GM23338 (cell line): ENCODE measurements at regions not wholly inside any gene's neighbourhood (a gene's known extent, or its start where the extent isn't known, plus 50 kb on each side); places are given as distances from the start of the nearest gene placed in this dataset.
A peak's percentile ranks its signal among the peaks of the same experiment; 100 is the strongest.

Experiments used
- ATAC-seq: fragments of 200-7000 bp; cut with Tn5 transposase; 3 replicates; pipeline ENCODE4 v1.9.1; 2020
- DNase-seq: peaks from one replicate; pipeline ENCODE4 v3.0.0-alpha.2; 2015; ENCODE audit warnings: low spot score
- H2AFZ ChIP-seq: fragments of 200-600 bp; sonication (generic); 2 replicates; pipeline ENCODE4 v1.8.0; 2016; ENCODE audit warnings: antibody characterized with exemption, mild to moderate bottlenecking, moderate library complexity
- H3F3A ChIP-seq: fragments of 200-600 bp; sonication (generic); replicated peaks from 2 replicates; pipeline ENCODE4 v1.8.0; 2017; ENCODE audit warnings: antibody characterized with exemption, mixed run types, low read depth
- H3K27ac ChIP-seq: fragments of 200-600 bp; sonication (generic); 2 replicates; pipeline ENCODE4 v1.6.1; 2016; ENCODE audit warnings: low read depth
- H3K27me3 ChIP-seq: fragments of 200-600 bp; sonication (generic); 2 replicates; pipeline ENCODE4 v1.8.0; 2016; ENCODE audit warnings: mild to moderate bottlenecking, mixed run types, moderate library complexity; ENCODE audit not compliant: insufficient read depth
- H3K36me3 ChIP-seq: fragments of 200-600 bp; sonication (generic); 2 replicates; pipeline ENCODE4 v1.8.0; 2016; ENCODE audit warnings: mild to moderate bottlenecking; ENCODE audit not compliant: insufficient read depth
- H3K4me1 ChIP-seq: fragments of 200-600 bp; sonication (generic); 2 replicates; pipeline ENCODE4 v1.8.0; 2016; ENCODE audit warnings: mild to moderate bottlenecking, moderate library complexity; ENCODE audit not compliant: insufficient read depth
- H3K4me2 ChIP-seq: fragments of 200-600 bp; sonication (generic); 2 replicates; pipeline ENCODE4 v1.7.1; 2017; ENCODE audit warnings: mixed run types
- H3K4me3 ChIP-seq: fragments of 200-600 bp; sonication (generic); 2 replicates; pipeline ENCODE4 v1.6.1; 2016; ENCODE audit warnings: mixed run types
- H3K79me2 ChIP-seq: fragments of 200-600 bp; sonication (generic); replicated peaks from 2 replicates; pipeline ENCODE4 v1.8.0; 2017; ENCODE audit warnings: mild to moderate bottlenecking; ENCODE audit not compliant: insufficient read depth
- H3K9me2 ChIP-seq: fragments of 200-600 bp; sonication (generic); 2 replicates; pipeline ENCODE4 v1.8.0; 2017; ENCODE audit not compliant: insufficient read depth
- H4K20me1 ChIP-seq: fragments of 200-600 bp; sonication (generic); replicated peaks from 2 replicates; pipeline ENCODE4 v1.8.0; 2017; ENCODE audit warnings: mild to moderate bottlenecking; ENCODE audit not compliant: insufficient read depth
- H3K27ac Mint-ChIP-seq: 2 replicates; pipeline ENCODE4 v1.8.0; 2020; ENCODE audit warnings: inconsistent platforms, mild to moderate bottlenecking, moderate library complexity, mixed read lengths
- H3K27me3 Mint-ChIP-seq: 3 replicates; pipeline ENCODE4 v1.8.0; 2022; ENCODE audit warnings: low read depth, mild to moderate bottlenecking, moderate library complexity, mixed read lengths, inconsistent platforms; ENCODE audit not compliant: insufficient read depth, poor library complexity
- H3K36me3 Mint-ChIP-seq: 3 replicates; pipeline ENCODE4 v1.8.0; 2021; ENCODE audit warnings: low read depth, mild to moderate bottlenecking, inconsistent platforms, moderate library complexity, mixed read lengths
- H3K4me1 Mint-ChIP-seq: 3 replicates; pipeline ENCODE4 v1.8.0; 2020; ENCODE audit warnings: mild to moderate bottlenecking, inconsistent platforms, mixed read lengths
- H3K4me3 Mint-ChIP-seq: 3 replicates; pipeline ENCODE4 v1.8.0; 2021; ENCODE audit warnings: moderate library complexity, mild to moderate bottlenecking, inconsistent platforms, mixed read lengths
- H3K9me3 Mint-ChIP-seq: 3 replicates; pipeline ENCODE4 v1.8.0; 2020; ENCODE audit warnings: moderate library complexity, mild to moderate bottlenecking, inconsistent platforms, mixed read lengths
- TF ChIP-seq, protein P1 (sequence below), 2 experiments: fragments of 200-600 bp in 1 of 2; sonication (generic) in 1 of 2; conservative IDR thresholded peaks; 2 replicates each; pipeline versions ENCODE4 v1.5.1 to v1.6.1; 2016 to 2017; ENCODE audit warnings: antibody characterized with exemption in 2 of 2, low read depth in 2 of 2, mild to moderate bottlenecking in 2 of 2, moderate library complexity in 1 of 2
- TF ChIP-seq, protein P2 (sequence below): fragments of 250-450 bp; sonication (Bioruptor Pico); IDR thresholded peaks from 2 replicates; pipeline ENCODE4 v1.5.0; 2020; ENCODE audit warnings: mild to moderate bottlenecking, moderate library complexity
- TF ChIP-seq, protein P3 (sequence below): IDR thresholded peaks from one replicate; pipeline ENCODE4 v1.6.1; 2018; ENCODE audit warnings: antibody characterized with exemption; ENCODE audit not compliant: unreplicated experiment
- TF ChIP-seq, protein P4 (sequence below): IDR thresholded peaks from 2 replicates; pipeline ENCODE4 v1.6.1; 2016; ENCODE audit warnings: antibody characterized with exemption

DNA sequence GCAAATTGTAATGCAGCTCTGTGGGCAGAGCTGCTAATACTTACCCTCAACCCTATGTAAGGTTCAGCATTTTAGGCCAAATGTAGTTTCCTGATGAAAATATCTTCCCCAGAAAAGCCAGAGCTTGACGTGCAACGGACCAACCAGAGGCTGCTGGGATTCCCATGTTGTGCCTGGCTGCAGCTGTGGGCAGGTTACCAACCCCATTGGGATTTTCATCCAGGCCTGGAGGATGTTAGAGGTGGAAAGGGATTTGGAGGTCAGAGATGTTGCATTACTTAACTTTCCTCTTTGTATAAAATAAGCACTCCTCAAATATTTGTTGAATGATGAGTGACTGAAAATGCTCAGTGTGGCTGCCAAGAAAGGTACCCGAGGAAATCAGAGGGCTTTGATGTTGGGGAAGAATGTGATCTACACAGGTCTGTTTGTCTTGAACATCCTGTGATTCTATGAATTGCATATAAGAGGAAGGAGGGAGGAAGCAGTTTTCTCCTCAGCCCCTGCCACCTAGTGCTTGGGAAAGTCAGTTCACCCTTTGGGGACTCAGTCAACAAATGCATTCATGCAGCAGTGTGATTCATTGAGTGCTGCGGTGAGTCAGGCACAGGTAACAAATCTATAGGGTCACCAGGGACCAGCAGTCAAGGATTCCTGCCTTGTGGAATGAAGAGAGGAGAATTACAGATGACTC is 487.2 kb downstream of the RPS24 start:
- no peak overlapping the region for H3K4me3 Mint-ChIP-seq
- H3K4me2 ChIP-seq: no peak overlapping the region
- no peak overlapping the region for H3K27ac ChIP-seq
- peaks cover 4% of the 10 kb centered on the region; the same call in 1 of the 2 replicates for H3K9me2 ChIP-seq
- H3F3A ChIP-seq: no peaks in the 10 kb centered on the region
- H3K27ac Mint-ChIP-seq: no peak overlapping the region
- peaks cover 7% of the 10 kb centered on the region; the same call in 2 of the 3 replicates for H3K4me1 Mint-ChIP-seq
- H3K36me3 Mint-ChIP-seq: no peaks in the 10 kb centered on the region
- TF ChIP-seq, protein P1, sequence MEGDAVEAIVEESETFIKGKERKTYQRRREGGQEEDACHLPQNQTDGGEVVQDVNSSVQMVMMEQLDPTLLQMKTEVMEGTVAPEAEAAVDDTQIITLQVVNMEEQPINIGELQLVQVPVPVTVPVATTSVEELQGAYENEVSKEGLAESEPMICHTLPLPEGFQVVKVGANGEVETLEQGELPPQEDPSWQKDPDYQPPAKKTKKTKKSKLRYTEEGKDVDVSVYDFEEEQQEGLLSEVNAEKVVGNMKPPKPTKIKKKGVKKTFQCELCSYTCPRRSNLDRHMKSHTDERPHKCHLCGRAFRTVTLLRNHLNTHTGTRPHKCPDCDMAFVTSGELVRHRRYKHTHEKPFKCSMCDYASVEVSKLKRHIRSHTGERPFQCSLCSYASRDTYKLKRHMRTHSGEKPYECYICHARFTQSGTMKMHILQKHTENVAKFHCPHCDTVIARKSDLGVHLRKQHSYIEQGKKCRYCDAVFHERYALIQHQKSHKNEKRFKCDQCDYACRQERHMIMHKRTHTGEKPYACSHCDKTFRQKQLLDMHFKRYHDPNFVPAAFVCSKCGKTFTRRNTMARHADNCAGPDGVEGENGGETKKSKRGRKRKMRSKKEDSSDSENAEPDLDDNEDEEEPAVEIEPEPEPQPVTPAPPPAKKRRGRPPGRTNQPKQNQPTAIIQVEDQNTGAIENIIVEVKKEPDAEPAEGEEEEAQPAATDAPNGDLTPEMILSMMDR (conservative IDR thresholded peaks at IDR 0.05; ENCODE audit: low read depth in 2 of 2): peak; percentile 47 to 58
- TF ChIP-seq, protein P2, sequence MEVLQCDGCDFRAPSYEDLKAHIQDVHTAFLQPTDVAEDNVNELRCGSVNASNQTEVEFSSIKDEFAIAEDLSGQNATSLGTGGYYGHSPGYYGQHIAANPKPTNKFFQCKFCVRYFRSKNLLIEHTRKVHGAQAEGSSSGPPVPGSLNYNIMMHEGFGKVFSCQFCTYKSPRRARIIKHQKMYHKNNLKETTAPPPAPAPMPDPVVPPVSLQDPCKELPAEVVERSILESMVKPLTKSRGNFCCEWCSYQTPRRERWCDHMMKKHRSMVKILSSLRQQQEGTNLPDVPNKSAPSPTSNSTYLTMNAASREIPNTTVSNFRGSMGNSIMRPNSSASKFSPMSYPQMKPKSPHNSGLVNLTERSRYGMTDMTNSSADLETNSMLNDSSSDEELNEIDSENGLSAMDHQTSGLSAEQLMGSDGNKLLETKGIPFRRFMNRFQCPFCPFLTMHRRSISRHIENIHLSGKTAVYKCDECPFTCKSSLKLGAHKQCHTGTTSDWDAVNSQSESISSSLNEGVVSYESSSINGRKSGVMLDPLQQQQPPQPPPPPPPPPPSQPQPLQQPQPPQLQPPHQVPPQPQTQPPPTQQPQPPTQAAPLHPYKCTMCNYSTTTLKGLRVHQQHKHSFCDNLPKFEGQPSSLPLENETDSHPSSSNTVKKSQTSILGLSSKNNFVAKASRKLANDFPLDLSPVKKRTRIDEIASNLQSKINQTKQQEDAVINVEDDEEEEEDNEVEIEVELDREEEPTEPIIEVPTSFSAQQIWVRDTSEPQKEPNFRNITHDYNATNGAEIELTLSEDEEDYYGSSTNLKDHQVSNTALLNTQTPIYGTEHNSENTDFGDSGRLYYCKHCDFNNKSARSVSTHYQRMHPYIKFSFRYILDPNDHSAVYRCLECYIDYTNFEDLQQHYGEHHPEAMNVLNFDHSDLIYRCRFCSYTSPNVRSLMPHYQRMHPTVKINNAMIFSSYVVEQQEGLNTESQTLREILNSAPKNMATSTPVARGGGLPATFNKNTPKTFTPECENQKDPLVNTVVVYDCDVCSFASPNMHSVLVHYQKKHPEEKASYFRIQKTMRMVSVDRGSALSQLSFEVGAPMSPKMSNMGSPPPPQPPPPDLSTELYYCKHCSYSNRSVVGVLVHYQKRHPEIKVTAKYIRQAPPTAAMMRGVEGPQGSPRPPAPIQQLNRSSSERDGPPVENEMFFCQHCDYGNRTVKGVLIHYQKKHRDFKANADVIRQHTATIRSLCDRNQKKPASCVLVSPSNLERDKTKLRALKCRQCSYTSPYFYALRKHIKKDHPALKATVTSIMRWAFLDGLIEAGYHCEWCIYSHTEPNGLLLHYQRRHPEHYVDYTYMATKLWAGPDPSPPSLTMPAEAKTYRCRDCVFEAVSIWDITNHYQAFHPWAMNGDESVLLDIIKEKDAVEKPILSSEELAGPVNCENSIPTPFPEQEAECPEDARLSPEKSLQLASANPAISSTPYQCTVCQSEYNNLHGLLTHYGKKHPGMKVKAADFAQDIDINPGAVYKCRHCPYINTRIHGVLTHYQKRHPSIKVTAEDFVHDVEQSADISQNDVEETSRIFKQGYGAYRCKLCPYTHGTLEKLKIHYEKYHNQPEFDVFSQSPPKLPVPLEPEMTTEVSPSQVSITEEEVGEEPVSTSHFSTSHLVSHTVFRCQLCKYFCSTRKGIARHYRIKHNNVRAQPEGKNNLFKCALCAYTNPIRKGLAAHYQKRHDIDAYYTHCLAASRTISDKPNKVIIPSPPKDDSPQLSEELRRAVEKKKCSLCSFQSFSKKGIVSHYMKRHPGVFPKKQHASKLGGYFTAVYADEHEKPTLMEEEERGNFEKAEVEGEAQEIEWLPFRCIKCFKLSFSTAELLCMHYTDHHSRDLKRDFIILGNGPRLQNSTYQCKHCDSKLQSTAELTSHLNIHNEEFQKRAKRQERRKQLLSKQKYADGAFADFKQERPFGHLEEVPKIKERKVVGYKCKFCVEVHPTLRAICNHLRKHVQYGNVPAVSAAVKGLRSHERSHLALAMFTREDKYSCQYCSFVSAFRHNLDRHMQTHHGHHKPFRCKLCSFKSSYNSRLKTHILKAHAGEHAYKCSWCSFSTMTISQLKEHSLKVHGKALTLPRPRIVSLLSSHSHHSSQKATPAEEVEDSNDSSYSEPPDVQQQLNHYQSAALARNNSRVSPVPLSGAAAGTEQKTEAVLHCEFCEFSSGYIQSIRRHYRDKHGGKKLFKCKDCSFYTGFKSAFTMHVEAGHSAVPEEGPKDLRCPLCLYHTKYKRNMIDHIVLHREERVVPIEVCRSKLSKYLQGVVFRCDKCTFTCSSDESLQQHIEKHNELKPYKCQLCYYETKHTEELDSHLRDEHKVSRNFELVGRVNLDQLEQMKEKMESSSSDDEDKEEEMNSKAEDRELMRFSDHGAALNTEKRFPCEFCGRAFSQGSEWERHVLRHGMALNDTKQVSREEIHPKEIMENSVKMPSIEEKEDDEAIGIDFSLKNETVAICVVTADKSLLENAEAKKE (CRISPR knock-in tag): no peak
- H3K36me3 ChIP-seq: no peaks in the 10 kb centered on the region
- H3K79me2 ChIP-seq: no peaks in the 10 kb centered on the region
- H3K9me3 Mint-ChIP-seq: no peaks in the 10 kb centered on the region
- H3K27me3 ChIP-seq: no peaks in the 10 kb centered on the region
- ATAC-seq (peak; percentile 91), DNase-seq (peak; percentile 57)
- no peaks in the 10 kb centered on the region for H4K20me1 ChIP-seq
- H2AFZ ChIP-seq: no peak overlapping the region
- H3K4me1 ChIP-seq: no peaks in the 10 kb centered on the region
- no peak overlapping the region for H3K4me3 ChIP-seq
- no peaks in the 10 kb centered on the region for H3K27me3 Mint-ChIP-seq

DNA sequence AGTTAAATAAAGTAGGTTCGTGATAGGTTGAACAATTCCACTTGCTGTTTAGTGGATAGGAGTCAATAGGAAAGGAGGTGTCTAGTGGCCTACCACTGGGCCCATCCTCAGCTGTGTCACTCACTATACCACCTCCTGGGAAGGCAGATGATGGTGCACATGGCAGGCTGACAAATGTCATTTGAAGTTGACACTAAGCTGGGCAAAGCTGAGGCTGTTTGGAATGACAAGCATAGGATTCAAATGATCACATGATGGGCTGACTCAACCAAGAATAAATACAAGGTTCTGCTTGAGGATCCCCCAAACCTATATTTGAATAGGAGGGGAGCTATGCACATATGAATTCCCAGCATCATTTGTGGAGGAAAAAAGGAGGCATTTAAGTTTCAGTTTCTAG is 489.8 kb downstream of the RPS24 start:
- no peak for DNase-seq
- no peaks in the 10 kb centered on the region for H3K27me3 Mint-ChIP-seq
- Histone ChIP-seq H3K36me3 (no peaks in the 10 kb centered on the region), H3K4me3 (no peak overlapping the region), H3K4me2 (no peak overlapping the region), H3K27me3 (no peaks in the 10 kb centered on the region), H2AFZ (no peak overlapping the region), H3F3A (no peaks in the 10 kb centered on the region), H4K20me1 (no peaks in the 10 kb centered on the region), H3K79me2 (no peaks in the 10 kb centered on the region), H3K9me2 (peaks cover 4% of the 10 kb centered on the region; the same call in 1 of the 2 replicates), H3K4me1 (peaks cover under 1% of the 10 kb centered on the region; the same call in 1 of the 2 replicates), H3K27ac (no peak overlapping the region)
- H3K4me3 Mint-ChIP-seq: no peak overlapping the region
- H3K27ac Mint-ChIP-seq: no peak overlapping the region
- no peaks in the 10 kb centered on the region for H3K9me3 Mint-ChIP-seq
- H3K36me3 Mint-ChIP-seq: no peaks in the 10 kb centered on the region
- no peak for ATAC-seq
- H3K4me1 Mint-ChIP-seq: peaks cover 8% of the 10 kb centered on the region
- TF ChIP-seq, protein P3, sequence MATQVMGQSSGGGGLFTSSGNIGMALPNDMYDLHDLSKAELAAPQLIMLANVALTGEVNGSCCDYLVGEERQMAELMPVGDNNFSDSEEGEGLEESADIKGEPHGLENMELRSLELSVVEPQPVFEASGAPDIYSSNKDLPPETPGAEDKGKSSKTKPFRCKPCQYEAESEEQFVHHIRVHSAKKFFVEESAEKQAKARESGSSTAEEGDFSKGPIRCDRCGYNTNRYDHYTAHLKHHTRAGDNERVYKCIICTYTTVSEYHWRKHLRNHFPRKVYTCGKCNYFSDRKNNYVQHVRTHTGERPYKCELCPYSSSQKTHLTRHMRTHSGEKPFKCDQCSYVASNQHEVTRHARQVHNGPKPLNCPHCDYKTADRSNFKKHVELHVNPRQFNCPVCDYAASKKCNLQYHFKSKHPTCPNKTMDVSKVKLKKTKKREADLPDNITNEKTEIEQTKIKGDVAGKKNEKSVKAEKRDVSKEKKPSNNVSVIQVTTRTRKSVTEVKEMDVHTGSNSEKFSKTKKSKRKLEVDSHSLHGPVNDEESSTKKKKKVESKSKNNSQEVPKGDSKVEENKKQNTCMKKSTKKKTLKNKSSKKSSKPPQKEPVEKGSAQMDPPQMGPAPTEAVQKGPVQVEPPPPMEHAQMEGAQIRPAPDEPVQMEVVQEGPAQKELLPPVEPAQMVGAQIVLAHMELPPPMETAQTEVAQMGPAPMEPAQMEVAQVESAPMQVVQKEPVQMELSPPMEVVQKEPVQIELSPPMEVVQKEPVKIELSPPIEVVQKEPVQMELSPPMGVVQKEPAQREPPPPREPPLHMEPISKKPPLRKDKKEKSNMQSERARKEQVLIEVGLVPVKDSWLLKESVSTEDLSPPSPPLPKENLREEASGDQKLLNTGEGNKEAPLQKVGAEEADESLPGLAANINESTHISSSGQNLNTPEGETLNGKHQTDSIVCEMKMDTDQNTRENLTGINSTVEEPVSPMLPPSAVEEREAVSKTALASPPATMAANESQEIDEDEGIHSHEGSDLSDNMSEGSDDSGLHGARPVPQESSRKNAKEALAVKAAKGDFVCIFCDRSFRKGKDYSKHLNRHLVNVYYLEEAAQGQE: no peak
- TF ChIP-seq, protein P4, sequence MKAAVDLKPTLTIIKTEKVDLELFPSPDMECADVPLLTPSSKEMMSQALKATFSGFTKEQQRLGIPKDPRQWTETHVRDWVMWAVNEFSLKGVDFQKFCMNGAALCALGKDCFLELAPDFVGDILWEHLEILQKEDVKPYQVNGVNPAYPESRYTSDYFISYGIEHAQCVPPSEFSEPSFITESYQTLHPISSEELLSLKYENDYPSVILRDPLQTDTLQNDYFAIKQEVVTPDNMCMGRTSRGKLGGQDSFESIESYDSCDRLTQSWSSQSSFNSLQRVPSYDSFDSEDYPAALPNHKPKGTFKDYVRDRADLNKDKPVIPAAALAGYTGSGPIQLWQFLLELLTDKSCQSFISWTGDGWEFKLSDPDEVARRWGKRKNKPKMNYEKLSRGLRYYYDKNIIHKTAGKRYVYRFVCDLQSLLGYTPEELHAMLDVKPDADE: no peak
